ENCODE measurements at regions not wholly inside any gene's neighbourhood (a gene's known extent, or its start where the extent isn't known, plus 50 kb on each side); places are given as distances from the start of the nearest gene placed in this dataset.

DNA sequence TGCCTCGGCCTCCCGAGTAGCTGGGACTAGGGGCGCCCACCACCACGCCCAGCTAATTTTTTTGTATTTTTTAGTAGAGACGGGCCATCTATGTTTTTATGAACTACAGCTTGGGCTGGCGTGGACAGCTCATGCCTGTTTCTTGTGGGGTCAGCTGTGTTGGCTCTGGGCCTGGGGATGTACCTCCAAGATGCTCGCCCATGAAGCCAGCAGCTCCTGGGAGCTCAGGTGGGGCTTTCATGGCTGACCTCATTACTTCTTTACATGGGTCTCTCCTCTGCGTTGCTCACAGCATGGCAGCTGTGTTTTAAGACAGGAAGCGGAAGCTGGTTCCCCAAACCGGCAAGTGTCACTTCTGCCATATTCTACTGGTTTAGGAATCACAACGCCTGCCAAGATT, 203.1 kb downstream of the SOX11 start:
- TF ChIP-seq, protein P1, sequence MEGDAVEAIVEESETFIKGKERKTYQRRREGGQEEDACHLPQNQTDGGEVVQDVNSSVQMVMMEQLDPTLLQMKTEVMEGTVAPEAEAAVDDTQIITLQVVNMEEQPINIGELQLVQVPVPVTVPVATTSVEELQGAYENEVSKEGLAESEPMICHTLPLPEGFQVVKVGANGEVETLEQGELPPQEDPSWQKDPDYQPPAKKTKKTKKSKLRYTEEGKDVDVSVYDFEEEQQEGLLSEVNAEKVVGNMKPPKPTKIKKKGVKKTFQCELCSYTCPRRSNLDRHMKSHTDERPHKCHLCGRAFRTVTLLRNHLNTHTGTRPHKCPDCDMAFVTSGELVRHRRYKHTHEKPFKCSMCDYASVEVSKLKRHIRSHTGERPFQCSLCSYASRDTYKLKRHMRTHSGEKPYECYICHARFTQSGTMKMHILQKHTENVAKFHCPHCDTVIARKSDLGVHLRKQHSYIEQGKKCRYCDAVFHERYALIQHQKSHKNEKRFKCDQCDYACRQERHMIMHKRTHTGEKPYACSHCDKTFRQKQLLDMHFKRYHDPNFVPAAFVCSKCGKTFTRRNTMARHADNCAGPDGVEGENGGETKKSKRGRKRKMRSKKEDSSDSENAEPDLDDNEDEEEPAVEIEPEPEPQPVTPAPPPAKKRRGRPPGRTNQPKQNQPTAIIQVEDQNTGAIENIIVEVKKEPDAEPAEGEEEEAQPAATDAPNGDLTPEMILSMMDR (IDR thresholded peaks at IDR 0.05), result no peak
- no peak for TF ChIP-seq POLR2A (IDR thresholded peaks at IDR 0.05)

Data from right lobe of liver (tissue), 4 donors.